ENCODE measurements at regions not wholly inside any gene's neighbourhood (a gene's known extent, or its start where the extent isn't known, plus 50 kb on each side); places are given as distances from the start of the nearest gene placed in this dataset.

DNA sequence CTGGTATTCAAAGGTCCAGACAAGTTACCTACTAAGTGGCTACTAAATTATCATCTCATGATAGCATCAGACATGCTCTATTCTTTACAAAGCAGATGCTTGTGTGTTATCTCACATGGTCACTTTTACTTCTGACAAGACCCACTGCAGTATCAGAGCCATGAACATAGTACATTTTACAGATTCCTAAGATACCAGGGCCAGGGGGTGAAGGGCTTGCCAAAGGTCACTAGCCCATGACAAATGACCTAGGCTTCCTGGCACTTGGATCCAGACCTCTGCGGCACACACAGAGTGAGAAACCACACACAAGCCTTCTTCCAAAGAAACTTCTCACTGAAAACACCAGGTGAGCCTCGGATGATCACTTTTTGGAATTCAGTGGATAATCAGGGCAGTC lies 446.8 kb downstream of the EIPR1 start:
- no peak for TF ChIP-seq CTCF (IDR thresholded peaks at IDR 0.05; ENCODE audit: insufficient read depth, missing control alignments)
- DNase-seq (ENCODE audit: insufficient read length, low spot score) = no peak
- FAIRE-seq = no peak

DNA sequence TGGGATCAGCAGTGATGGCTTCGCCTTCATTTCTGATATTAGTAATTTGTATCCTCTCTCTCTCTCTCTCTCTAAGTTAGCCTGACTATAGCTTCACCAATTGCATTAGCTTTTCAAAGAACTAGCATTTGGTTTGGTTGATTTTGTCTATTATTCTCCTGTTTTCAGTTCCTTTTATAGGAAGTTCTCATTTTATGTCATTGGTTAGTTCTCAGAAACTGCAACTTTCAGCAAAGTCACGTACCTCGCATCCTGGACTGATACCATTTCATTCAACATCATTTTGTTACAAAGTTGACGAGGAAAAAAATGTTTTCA lies 450.8 kb downstream of the EIPR1 start:
- no peak for TF ChIP-seq CTCF (IDR thresholded peaks at IDR 0.05; ENCODE audit: insufficient read depth, missing control alignments)
- FAIRE-seq (no peak), DNase-seq (ENCODE audit: insufficient read length, low spot score) (no peak)

GRCh38 chr2:2926009-2926857 lies 451.4 kb downstream of the EIPR1 start:
- FAIRE-seq = no peak
- DNase-seq (ENCODE audit: insufficient read length, low spot score) = no peak
- TF ChIP-seq CTCF (IDR thresholded peaks at IDR 0.05; ENCODE audit: insufficient read depth, missing control alignments) = no peak

DNA sequence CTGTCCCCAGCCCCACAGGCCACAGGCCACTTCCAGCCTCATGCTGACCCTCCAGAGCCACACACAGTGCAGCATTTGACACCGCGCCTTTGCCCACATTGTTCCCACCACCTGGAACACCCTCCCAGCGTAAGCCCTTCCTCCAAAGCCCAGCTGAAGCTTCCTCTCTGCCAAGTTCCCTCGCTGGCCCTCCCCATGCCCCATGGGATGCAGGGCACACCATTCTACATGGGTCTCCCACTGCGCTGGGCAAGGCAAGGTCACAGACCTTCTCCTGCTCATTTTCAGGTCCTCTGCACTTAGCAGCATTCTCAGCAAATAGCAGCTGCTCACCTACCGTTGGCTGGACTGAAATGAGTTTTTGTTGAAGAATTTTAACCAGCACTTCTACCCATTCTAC lies 455.5 kb downstream of the EIPR1 start:
- DNase-seq (ENCODE audit: insufficient read length, low spot score) (no peak), FAIRE-seq (no peak)
- no peak for TF ChIP-seq CTCF (IDR thresholded peaks at IDR 0.05; ENCODE audit: insufficient read depth, missing control alignments)

DNA sequence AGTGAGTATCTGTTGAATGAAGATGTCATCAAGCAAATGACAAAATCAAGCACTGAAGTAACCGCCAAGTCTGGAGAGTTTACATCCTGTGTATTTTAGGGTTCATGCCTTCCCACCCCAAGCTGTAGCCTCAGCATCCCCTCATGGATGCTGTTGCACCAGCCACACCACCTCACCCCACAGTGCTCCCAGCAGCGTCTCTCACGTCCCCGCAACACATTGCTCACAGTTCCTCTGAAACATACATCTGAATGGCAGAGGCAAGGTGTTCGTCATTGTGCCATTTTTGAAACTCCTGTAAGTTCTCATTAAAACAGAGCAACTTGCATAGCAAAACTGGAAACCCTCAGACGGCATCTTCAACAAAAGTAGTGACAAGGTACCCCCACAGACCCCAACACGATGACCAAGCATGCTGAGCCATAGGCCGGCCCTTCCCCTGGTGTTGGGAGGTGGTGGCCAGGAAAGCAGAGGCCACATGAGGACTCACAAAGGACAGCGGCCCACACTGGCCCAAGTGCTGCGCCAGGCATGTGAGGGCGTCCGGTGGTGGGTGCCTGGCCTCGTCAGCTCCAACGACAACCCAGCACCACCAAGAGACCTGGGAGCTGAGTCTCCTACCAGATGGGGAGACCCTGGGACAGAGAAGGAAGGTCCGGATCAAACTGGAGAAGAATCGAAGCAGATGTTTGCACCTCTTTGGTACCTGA lies 456.5 kb downstream of the EIPR1 start:
- no peak for TF ChIP-seq CTCF (IDR thresholded peaks at IDR 0.05; ENCODE audit: insufficient read depth, missing control alignments)
- no peak for DNase-seq (ENCODE audit: insufficient read length, low spot score)
- FAIRE-seq = no peak

DNA sequence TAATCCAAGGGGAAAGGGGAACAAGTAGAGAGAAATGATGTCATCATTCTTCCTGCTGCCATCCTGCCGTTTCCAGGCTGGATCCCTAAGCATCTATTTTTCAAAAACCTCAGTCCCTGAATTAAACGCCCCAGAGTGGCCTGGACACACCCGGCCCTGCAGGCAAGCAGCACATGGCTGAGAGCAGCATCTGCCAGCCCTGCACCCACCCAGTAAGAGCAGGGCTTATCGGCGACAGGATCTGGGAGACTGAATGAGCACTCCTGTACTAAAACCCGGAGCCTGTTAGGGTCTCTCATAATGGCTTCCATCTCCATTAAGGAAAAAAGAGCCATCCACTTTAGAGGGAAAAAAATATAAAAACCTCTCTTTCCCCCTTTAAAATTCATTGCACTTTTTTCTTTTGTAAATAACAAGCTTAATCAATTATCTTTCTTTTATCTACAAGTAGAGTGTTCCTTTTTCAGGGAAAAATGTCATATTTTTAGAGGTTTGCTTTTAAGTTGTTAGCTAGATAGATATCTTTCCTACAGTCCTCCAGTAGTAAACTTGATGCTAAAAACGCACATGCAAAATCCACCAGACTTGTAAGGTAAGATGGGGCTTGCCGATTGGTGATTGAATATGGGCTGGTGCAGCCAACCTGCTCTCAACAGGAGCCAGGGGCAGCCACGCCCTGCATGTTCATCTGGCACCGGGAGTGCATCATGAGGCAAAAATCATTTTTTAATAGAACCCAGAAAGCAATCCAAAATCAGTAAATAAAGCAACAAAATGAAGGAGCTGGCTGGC lies 457.8 kb downstream of the EIPR1 start:
- FAIRE-seq = no peak
- TF ChIP-seq CTCF (IDR thresholded peaks at IDR 0.05; ENCODE audit: insufficient read depth, missing control alignments) = no peak
- peak; percentile 55 for DNase-seq (ENCODE audit: insufficient read length, low spot score)

Data from D721Med (cell line).